ENCODE measurements at regions not wholly inside any gene's neighbourhood (a gene's known extent, or its start where the extent isn't known, plus 50 kb on each side); places are given as distances from the start of the nearest gene placed in this dataset.
A peak's percentile ranks its signal among the peaks of the same experiment; 100 is the strongest.

DNA sequence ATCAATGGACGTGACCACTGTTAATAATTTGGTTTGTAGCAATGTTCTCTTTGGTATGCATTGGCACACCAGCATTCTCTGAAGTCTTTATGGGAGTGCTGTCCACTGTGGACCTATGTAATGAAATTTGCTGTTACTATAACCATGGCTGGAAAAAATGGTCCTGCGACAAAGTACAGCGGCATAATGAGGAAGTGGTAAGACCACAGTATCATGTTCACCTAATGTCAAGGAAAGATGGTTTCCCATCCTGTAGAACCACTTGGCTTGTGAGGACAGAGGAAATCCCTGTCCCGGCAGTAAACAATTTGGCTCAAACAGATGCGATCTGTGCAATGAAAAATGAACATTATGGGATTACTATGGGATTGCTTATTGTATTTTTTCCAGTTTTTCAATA is 173.9 kb upstream of the IVNS1ABP start:
- no peaks in the 10 kb centered on the region for H3K9me3 ChIP-seq
- H3K27me3 ChIP-seq: no peaks in the 10 kb centered on the region
- H3K4me3 ChIP-seq (ENCODE audit: low read depth in 1 of 2, low read length in 1 of 2): no peak overlapping the region
- H3K4me1 ChIP-seq (ENCODE audit: control insufficient read depth in 1 of 2, insufficient read depth in 1 of 2, low read depth in 1 of 2, low read length in 1 of 2): peaks cover 28 to 30% of the 10 kb centered on the region in 2 experiments
- no peaks in the 10 kb centered on the region for H3K36me3 ChIP-seq
- H3K27ac ChIP-seq: no peak overlapping the region
- TF ChIP-seq, protein P1, sequence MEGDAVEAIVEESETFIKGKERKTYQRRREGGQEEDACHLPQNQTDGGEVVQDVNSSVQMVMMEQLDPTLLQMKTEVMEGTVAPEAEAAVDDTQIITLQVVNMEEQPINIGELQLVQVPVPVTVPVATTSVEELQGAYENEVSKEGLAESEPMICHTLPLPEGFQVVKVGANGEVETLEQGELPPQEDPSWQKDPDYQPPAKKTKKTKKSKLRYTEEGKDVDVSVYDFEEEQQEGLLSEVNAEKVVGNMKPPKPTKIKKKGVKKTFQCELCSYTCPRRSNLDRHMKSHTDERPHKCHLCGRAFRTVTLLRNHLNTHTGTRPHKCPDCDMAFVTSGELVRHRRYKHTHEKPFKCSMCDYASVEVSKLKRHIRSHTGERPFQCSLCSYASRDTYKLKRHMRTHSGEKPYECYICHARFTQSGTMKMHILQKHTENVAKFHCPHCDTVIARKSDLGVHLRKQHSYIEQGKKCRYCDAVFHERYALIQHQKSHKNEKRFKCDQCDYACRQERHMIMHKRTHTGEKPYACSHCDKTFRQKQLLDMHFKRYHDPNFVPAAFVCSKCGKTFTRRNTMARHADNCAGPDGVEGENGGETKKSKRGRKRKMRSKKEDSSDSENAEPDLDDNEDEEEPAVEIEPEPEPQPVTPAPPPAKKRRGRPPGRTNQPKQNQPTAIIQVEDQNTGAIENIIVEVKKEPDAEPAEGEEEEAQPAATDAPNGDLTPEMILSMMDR (IDR thresholded peaks at IDR 0.05): no peak

DNA sequence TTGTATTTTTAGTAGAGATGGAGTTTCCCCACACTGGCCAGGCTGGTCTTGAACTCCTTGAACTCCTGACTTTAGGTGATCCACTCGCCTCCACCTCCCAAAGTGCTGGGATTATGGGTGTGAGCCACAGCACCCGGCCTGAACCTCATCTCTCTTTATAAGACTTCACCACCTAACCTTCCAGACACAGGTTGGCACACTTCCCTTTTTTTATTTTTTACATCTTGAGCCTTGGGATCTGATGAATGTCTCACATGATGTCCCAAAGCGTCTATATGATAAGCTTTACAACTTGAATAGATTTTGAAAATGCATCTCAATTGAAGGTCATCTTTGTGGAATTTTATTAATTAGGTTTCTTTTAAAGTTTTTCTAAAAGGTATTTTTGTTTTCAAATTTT is 172.4 kb upstream of the IVNS1ABP start:
- H3K9me3 ChIP-seq: no peaks in the 10 kb centered on the region
- TF ChIP-seq, protein P1 (IDR thresholded peaks at IDR 0.05): no peak
- H3K4me3 ChIP-seq (ENCODE audit: low read depth in 1 of 2, low read length in 1 of 2): no peak overlapping the region
- no peak overlapping the region for H3K27ac ChIP-seq
- peaks cover 22 to 28% of the 10 kb centered on the region in 2 experiments for H3K4me1 ChIP-seq (ENCODE audit: control insufficient read depth in 1 of 2, insufficient read depth in 1 of 2, low read depth in 1 of 2, low read length in 1 of 2)
- H3K27me3 ChIP-seq: no peaks in the 10 kb centered on the region
- H3K36me3 ChIP-seq: no peaks in the 10 kb centered on the region

- H3K36me3 ChIP-seq: no peaks in the 10 kb centered on the region
- no peak overlapping the region for H3K4me3 ChIP-seq (ENCODE audit: low read depth in 1 of 2, low read length in 1 of 2)
- no peak overlapping the region for H3K27ac ChIP-seq
- no peaks in the 10 kb centered on the region for H3K27me3 ChIP-seq
- TF ChIP-seq, protein P1 (IDR thresholded peaks at IDR 0.05): no peak
- H3K4me1 ChIP-seq (ENCODE audit: control insufficient read depth in 1 of 2, insufficient read depth in 1 of 2, low read depth in 1 of 2, low read length in 1 of 2): peaks cover 28 to 34% of the 10 kb centered on the region in 2 experiments
- H3K9me3 ChIP-seq: no peaks in the 10 kb centered on the region
These were observed 171.8 kb upstream of the IVNS1ABP start for GRCh38 chr1:185488808-185489207.

- Histone ChIP-seq H3K27me3 (no peaks in the 10 kb centered on the region), H3K9me3 (no peaks in the 10 kb centered on the region), H3K36me3 (no peaks in the 10 kb centered on the region), H3K27ac (no peak overlapping the region), H3K4me1 (ENCODE audit: control insufficient read depth in 1 of 2, insufficient read depth in 1 of 2, low read depth in 1 of 2, low read length in 1 of 2) (peaks cover 30 to 38% of the 10 kb centered on the region in 2 experiments), H3K4me3 (ENCODE audit: low read depth in 1 of 2, low read length in 1 of 2) (no peak overlapping the region)
- TF ChIP-seq, protein P1 (IDR thresholded peaks at IDR 0.05): no peak
These were observed 170.9 kb upstream of the IVNS1ABP start for GRCh38 chr1:185487936-185488335.

DNA sequence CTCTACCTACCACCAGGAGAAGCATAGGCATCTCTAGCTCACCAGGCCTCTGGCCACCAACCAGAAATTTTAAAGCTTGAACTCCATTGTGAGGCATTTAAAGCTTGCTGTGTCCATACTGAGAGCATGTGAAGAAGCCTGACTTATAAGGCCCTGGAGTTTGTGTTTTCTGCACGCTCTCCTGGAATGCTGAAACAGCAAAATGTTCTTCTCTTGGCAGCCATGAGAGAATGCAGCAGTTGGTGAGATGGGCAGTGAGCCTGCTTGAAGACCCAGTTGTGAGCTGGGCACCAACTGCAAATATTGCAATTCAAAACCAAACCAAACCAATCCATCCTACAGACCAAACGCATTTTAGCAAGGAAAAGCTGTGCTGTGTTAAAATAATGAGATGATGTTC is 170.0 kb upstream of the IVNS1ABP start:
- H3K4me3 ChIP-seq (ENCODE audit: low read depth in 1 of 2, low read length in 1 of 2): no peak overlapping the region
- H3K27me3 ChIP-seq: no peaks in the 10 kb centered on the region
- TF ChIP-seq, protein P1 (IDR thresholded peaks at IDR 0.05): no peak
- H3K27ac ChIP-seq: no peak overlapping the region
- peaks cover 30 to 38% of the 10 kb centered on the region in 2 experiments for H3K4me1 ChIP-seq (ENCODE audit: control insufficient read depth in 1 of 2, insufficient read depth in 1 of 2, low read depth in 1 of 2, low read length in 1 of 2)
- H3K9me3 ChIP-seq: no peaks in the 10 kb centered on the region
- H3K36me3 ChIP-seq: no peaks in the 10 kb centered on the region

DNA sequence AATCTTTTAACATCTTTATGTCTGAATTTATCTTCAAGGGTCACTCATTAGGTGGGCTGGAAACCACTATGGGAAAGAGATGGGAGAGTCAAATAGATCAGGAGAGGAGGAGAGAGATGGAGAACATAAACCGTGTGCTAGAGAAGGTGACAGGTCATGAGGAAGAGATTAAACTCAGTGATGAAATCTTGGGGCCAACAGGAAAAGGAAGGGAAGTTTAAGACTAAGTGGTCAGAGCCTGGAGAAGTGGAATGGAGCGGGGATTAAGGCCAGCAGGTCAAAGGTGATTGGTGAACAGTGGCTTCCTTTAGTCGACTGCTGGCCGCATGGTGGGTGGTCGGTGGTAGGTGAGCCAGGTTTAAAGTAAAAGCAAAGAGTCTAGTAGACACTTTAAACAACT is 169.3 kb upstream of the IVNS1ABP start:
- Histone ChIP-seq H3K4me3 (ENCODE audit: low read depth in 1 of 2, low read length in 1 of 2) (no peak overlapping the region), H3K27ac (peak overlapping the region; percentile 28), H3K4me1 (ENCODE audit: control insufficient read depth in 1 of 2, insufficient read depth in 1 of 2, low read depth in 1 of 2, low read length in 1 of 2) (peaks cover 30 to 38% of the 10 kb centered on the region in 2 experiments), H3K27me3 (no peaks in the 10 kb centered on the region), H3K36me3 (no peaks in the 10 kb centered on the region), H3K9me3 (no peaks in the 10 kb centered on the region)
- TF ChIP-seq, protein P1 (IDR thresholded peaks at IDR 0.05): no peak
